Breast epithelium (tissue), 4 donors: ENCODE measurements at regions not wholly inside any gene's neighbourhood (a gene's known extent, or its start where the extent isn't known, plus 50 kb on each side); places are given as distances from the start of the nearest gene placed in this dataset.
"Not testable (repeated sequence)": the region's sequence is repeated elsewhere in the genome, so short reads cannot be mapped to it uniquely, and the experiment has no call there.

ENCODE experiments used
- DNase-seq, 2 donors: peaks; one replicate each; pipeline ENCODE4 v3.0.0-alpha.2; 2019; ENCODE audit warnings: low spot score in 2 of 2
- H3K27ac ChIP-seq, 2 donors: fragments of 200-600 bp; sonication (generic) in 1 of 2; one replicate each; pipeline ENCODE4 v1.5.1; 2016 to 2019; ENCODE audit warnings: mild to moderate bottlenecking in 1 of 2
- H3K27me3 ChIP-seq, 2 donors: fragments of 200-600 bp; sonication (generic) in 1 of 2; one replicate each; pipeline versions ENCODE4 v1.5.1 to v1.6.0; 2017 to 2019; ENCODE audit warnings: control low read depth in 1 of 2, mild to moderate bottlenecking in 1 of 2
- H3K36me3 ChIP-seq: fragments of 200-600 bp; one replicate; pipeline ENCODE4 v1.5.1; 2019
- H3K4me1 ChIP-seq, 2 donors: fragments of 200-600 bp; sonication (generic); one replicate each; pipeline ENCODE4 v1.5.1; 2016 to 2019; ENCODE audit warnings: control low read depth in 1 of 2
- H3K4me3 ChIP-seq, 3 donors: fragments of 200-600 bp; sonication (generic); 1 replicate in 2 of 3; 2 replicates in 1 of 3; pipeline ENCODE4 v1.5.1; 2016 to 2019; ENCODE audit warnings: mild to moderate bottlenecking in 3 of 3, moderate library complexity in 2 of 3
- H3K9me3 ChIP-seq, 2 donors: fragments of 200-600 bp; sonication (generic) in 1 of 2; one replicate each; pipeline ENCODE4 v1.5.1; 2016 to 2019; ENCODE audit warnings: control low read depth in 1 of 2
- POLR2A ChIP-seq: fragments of 450-650 bp; IDR thresholded peaks from one replicate; pipeline ENCODE4 v1.6.1; 2016; ENCODE audit warnings: antibody characterized with exemption, mild to moderate bottlenecking, moderate library complexity
- POLR2AphosphoS5 ChIP-seq, 3 donors: sonication (generic); formaldehyde crosslinking; IDR thresholded peaks; one replicate each; pipeline ENCODE4 v1.6.1; 2017; ENCODE audit warnings: antibody characterized with exemption in 3 of 3
- intact Hi-C: fragments of 100-400 bp; cut with DNase I; formaldehyde crosslinking; loops from one replicate; pipeline ENCODE4 v1.15.1; 2023; ENCODE audit warnings: low total_unique reads
- TF ChIP-seq, protein P1 (sequence below), 3 donors: fragments of 450-650 bp; IDR thresholded peaks; one replicate each; pipeline ENCODE4 v1.5.1; 2016 to 2017; ENCODE audit warnings: antibody characterized with exemption in 3 of 3, mild to moderate bottlenecking in 3 of 3, moderate library complexity in 3 of 3

- H3K9me3 ChIP-seq, result peaks cover 0 to 7% of the 10 kb centered on the region in 2 donors
- DNase-seq, result no peak
- no peaks in the 10 kb centered on the region for H3K4me1 ChIP-seq
- H3K27me3 ChIP-seq, result no peaks in the 10 kb centered on the region
- no peaks in the 10 kb centered on the region for H3K36me3 ChIP-seq
- TF ChIP-seq POLR2AphosphoS5 (IDR thresholded peaks at IDR 0.05) (no peak), POLR2A (no peak)
- TF ChIP-seq, protein P1, sequence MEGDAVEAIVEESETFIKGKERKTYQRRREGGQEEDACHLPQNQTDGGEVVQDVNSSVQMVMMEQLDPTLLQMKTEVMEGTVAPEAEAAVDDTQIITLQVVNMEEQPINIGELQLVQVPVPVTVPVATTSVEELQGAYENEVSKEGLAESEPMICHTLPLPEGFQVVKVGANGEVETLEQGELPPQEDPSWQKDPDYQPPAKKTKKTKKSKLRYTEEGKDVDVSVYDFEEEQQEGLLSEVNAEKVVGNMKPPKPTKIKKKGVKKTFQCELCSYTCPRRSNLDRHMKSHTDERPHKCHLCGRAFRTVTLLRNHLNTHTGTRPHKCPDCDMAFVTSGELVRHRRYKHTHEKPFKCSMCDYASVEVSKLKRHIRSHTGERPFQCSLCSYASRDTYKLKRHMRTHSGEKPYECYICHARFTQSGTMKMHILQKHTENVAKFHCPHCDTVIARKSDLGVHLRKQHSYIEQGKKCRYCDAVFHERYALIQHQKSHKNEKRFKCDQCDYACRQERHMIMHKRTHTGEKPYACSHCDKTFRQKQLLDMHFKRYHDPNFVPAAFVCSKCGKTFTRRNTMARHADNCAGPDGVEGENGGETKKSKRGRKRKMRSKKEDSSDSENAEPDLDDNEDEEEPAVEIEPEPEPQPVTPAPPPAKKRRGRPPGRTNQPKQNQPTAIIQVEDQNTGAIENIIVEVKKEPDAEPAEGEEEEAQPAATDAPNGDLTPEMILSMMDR (IDR thresholded peaks at IDR 0.05), result no peak
- H3K4me3 ChIP-seq, result no peak overlapping the region
- no peak overlapping the region for H3K27ac ChIP-seq
- intact Hi-C loops, result no loop called here
Observed at GRCh38 chr7:123329988-123330643, 130.3 kb upstream of the SLC13A1 start.

DNA sequence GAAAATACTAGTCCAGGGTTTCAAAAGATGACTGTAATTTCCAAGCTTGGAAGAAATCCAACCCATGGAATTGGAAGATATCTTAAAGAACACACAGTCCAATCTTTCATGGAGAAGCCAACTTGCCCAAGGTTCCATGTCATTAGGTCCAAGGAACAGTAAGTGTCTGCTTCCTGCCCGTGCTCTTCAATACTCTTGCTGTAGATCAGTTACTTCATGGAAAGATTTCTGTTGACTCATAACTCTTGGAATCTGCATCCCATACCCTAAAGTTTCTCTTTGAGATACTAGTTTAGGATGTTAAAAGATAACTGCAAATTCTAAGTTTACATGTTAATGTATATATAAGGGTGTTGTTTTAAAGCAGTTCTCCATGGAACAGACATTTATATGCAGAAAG is 127.9 kb upstream of the SLC13A1 start:
- Histone ChIP-seq H3K4me3 (no peak overlapping the region), H3K36me3 (no peaks in the 10 kb centered on the region), H3K27ac (no peak overlapping the region), H3K4me1 (no peaks in the 10 kb centered on the region), H3K27me3 (no peaks in the 10 kb centered on the region), H3K9me3 (peaks cover 0 to 16% of the 10 kb centered on the region in 2 donors)
- TF ChIP-seq POLR2AphosphoS5 (IDR thresholded peaks at IDR 0.05), result no peak
- TF ChIP-seq POLR2A, result no peak
- TF ChIP-seq, protein P1 (IDR thresholded peaks at IDR 0.05), result no peak
- intact Hi-C loops, result no loop called here
- DNase-seq, result no peak

- H3K36me3 ChIP-seq, result no peaks in the 10 kb centered on the region
- DNase-seq, result no peak
- no peak overlapping the region for H3K4me3 ChIP-seq
- H3K27me3 ChIP-seq, result no peaks in the 10 kb centered on the region
- H3K27ac ChIP-seq, result no peak overlapping the region
- TF ChIP-seq, protein P1 (IDR thresholded peaks at IDR 0.05), result no peak
- TF ChIP-seq POLR2A (no peak), POLR2AphosphoS5 (IDR thresholded peaks at IDR 0.05) (no peak)
- intact Hi-C loops, result no loop called here
- peaks cover 0 to 20% of the 10 kb centered on the region in 2 donors for H3K9me3 ChIP-seq
- no peaks in the 10 kb centered on the region for H3K4me1 ChIP-seq
Observed at GRCh38 chr7:123324283-123324682, 124.5 kb upstream of the SLC13A1 start.

- TF ChIP-seq POLR2AphosphoS5 (IDR thresholded peaks at IDR 0.05), result no peak
- TF ChIP-seq, protein P1 (IDR thresholded peaks at IDR 0.05), result no peak
- no peak for TF ChIP-seq POLR2A
- H3K27ac ChIP-seq, result no peak overlapping the region
- H3K4me3 ChIP-seq, result no peak overlapping the region
- H3K27me3 ChIP-seq, result no peaks in the 10 kb centered on the region
- no peaks in the 10 kb centered on the region for H3K4me1 ChIP-seq
- no peaks in the 10 kb centered on the region for H3K36me3 ChIP-seq
- intact Hi-C loops, result no loop called here
- DNase-seq, result no peak
- H3K9me3 ChIP-seq, result peaks cover 0 to 20% of the 10 kb centered on the region in 2 donors
Observed at GRCh38 chr7:123323689-123324088, 123.9 kb upstream of the SLC13A1 start.

GRCh38 chr7:123321578-123321977 is 121.8 kb upstream of the SLC13A1 start:
- H3K4me3 ChIP-seq, H3K27me3 ChIP-seq, H3K4me1 ChIP-seq, intact Hi-C loops, H3K36me3 ChIP-seq, H3K27ac ChIP-seq, DNase-seq: not testable (repeated sequence)
- H3K9me3 ChIP-seq, result peaks cover 0 to 20% of the 10 kb centered on the region in 2 donors
